Skeletal muscle cell (primary cell): ENCODE measurements at regions not wholly inside any gene's neighbourhood (a gene's known extent, or its start where the extent isn't known, plus 50 kb on each side); places are given as distances from the start of the nearest gene placed in this dataset.
"Not testable (repeated sequence)": the region's sequence is repeated elsewhere in the genome, so short reads cannot be mapped to it uniquely, and the experiment has no call there.

ENCODE experiments used
- DNase-seq: peaks from one replicate; pipeline ENCODE4 v3.0.0-alpha.2; 2010; ENCODE audit warnings: low read depth
- H3K4me3 ChIP-seq: 2 replicates; pipeline ENCODE4 v1.5.1; 2011; ENCODE audit warnings: low read depth, mild to moderate bottlenecking, control low read depth, low read length, moderate library complexity

DNA sequence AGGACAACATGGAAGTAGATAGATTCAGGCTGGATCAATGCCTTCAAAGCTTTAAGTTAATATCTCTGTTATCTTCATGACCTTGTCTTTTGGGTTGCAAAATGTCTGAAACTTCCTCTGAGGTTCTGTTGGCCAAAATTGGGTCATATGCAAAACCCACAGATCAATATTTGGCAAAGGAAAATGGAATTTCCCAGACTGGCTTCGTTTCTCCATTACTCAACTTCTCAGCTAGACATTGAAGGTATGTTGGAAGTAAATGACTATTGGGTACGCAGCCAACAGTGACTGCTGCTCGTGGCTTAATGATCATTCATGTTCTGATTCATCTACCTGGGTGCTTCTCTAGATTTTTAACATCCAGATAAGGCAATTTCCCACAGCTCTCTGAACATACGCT lies 675.4 kb upstream of the SGO1 start:
- no peak for DNase-seq

DNA sequence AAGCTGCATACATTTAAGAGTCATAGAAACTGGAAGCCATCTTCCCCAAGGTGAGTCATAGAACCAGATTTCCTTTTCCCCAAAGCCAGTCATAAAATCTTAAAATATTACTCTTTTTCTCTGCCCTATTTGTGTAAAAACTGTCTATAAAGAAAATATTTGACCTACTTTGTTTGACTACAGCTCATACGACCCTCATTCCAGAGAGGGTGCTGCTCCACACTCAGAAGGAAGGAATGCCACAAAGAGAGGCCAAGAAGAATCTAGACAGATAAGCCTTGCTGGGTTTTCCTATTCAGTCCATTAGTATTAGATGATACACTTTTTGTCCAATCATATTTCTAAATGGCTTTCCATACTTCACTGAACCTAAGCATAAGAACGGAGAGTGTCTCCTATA lies 671.6 kb upstream of the SGO1 start:
- peak; percentile 1 for DNase-seq
- no peak overlapping the region for H3K4me3 ChIP-seq

More for the DNA sequence above, 675.4 kb upstream of the SGO1 start:
- H3K4me3 ChIP-seq: no peak overlapping the region

DNA sequence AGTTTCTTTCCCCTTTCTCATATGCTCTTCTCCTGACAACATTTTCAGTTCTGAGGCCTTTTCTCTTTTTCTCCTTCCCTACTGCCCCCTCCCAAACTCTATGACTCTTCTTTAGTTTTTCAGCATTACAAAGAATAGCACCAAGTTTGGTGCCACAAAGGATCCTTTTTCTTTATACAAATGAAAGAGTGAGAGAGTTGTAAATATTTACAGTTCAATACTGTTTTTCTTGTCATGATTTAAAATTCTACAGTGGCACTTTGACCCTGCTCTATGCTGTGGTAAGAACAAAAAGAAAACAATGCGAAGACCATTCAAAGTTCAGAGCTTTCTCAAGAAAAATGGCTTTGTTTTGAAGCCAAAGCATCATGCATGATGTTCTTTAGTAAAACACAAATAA lies 667.9 kb upstream of the SGO1 start:
- no peak overlapping the region for H3K4me3 ChIP-seq
- DNase-seq: no peak

DNA sequence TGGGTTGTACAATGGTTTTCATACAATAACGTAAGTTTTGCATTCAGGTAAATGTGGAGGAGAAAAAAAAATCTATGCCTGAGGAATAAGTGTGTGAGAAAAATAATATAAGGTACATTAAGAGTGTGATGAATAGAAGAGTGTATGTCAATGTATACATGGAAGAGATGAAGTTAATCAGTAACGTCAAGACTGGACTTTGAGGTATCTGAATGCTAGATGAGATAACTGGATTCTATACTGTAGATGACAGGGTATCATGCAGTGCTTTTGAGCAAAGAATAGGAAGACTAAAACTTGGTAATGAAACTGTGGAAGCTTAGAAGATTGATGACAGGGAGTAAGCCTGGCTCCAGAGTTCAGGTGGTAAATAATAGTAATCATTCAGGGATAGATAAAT lies 666.7 kb upstream of the SGO1 start:
- no peak overlapping the region for H3K4me3 ChIP-seq
- DNase-seq: no peak

DNA sequence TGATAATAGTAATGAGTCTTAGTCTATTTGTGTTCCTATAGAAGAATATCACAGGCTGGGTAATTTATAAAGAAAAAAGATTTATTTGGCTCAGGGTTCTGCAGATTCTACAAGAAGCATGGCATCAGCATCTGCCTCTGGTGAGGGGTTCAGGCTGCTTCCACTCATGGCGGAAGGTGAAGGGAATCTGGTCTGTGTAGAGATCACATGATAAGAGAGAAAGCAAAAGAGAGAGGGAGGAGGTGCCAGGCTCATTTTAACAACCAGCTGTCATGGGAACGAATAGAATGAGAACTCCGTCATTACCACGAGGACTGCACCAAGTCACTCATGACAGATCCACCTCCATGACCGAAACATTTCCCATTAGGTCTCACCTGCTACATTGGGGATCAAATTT lies 664.0 kb upstream of the SGO1 start:
- DNase-seq: no peak
- H3K4me3 ChIP-seq: no peak overlapping the region

DNA sequence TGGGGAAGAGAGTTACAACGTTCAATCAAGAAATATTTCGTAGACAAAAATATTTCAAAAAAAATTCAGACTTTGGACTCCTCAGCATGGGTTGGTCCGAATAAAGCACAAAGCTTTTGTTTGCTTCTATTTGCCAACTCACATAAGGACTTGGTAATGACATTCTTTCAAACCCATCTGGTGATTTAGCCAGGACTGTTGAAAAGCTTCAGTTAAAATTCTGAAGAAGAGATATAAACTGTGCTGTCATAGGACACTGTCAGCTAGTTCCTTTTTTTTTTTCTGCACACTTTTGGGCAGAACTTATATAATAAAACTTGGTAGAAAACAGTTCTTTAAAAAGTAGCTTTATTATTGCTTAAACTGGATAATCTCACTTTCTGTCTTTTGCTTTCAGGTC lies 660.8 kb upstream of the SGO1 start:
- H3K4me3 ChIP-seq: no peak overlapping the region
- no peak for DNase-seq

DNA sequence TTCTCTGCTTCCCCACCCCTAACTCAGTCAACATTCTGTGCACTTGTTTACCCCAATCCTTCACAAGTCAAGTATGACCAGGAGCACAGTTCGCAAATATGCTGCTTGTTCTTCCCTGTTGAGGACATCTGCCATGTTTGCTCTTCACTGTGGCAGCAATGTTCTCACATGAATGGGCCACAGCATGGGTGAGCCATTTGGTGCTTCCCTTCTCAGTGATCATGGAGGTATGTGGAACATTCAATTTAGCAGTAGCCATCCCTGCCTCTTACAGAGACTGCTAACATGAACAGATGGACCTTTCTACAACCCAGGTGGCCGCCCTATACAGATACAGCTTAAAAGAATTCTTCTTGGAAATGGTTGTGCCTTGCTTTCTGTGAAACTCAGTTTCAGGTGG lies 660.1 kb upstream of the SGO1 start:
- no peak for DNase-seq
- H3K4me3 ChIP-seq: no peak overlapping the region

DNA sequence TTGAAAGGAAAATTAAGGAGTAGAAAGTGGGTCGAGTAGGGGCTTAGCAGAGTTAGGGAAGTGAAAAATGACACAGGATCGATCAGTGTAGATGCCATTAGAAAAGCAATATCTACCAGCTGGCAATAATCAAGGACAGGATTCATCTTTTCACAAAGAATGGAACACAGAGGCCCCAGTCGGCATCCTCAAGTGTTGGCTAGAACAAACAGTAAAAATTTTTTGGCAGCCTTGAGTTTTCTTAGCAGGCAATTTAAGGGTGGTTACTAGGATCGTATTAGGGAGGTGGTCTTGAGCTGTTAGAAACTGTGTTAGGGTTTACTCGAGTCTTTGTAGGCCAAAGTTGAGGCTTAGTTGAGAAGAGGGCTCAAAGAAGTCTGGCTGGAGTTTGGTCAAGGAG lies 658.8 kb upstream of the SGO1 start:
- DNase-seq: no peak
- H3K4me3 ChIP-seq: no peak overlapping the region

DNA sequence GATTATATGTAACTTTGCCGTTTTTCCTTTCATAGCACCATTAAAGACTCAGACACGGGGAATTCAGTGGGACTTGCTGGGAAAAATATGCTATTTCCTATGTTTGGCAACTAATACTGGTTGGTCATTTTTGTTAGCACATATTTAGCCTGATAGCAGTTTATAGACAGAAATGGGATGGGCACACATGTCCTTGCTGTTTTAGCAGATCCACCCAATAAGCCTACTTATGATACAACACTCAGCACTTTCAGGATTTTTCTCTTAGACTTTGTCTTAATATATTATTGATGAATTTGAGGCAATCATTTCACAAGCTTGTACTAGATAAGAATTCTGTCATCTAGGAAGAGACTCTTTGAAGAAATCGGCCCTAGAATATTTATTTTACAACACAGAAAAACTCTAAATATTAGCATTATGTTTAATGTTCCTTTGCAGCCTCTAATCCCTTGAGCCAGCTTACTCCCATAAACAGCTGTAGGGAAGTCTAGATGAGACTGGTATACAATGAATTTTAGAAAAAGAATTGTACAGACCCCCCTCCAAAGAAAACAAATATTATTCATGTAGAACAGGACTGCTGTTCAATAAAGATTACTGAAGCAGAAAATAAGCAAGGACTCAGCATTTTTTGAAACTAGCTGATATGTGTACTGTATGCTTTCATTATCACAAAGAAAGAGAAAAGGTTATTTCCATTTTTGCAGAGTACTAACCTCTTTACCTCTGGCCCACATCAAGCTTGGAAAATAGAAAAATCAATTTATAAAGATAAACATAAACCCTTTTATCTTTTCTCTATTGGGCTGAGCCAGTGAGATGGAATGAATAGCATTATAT lies 656.8 kb upstream of the SGO1 start:
- no peak for DNase-seq
- H3K4me3 ChIP-seq: no peak overlapping the region

DNA sequence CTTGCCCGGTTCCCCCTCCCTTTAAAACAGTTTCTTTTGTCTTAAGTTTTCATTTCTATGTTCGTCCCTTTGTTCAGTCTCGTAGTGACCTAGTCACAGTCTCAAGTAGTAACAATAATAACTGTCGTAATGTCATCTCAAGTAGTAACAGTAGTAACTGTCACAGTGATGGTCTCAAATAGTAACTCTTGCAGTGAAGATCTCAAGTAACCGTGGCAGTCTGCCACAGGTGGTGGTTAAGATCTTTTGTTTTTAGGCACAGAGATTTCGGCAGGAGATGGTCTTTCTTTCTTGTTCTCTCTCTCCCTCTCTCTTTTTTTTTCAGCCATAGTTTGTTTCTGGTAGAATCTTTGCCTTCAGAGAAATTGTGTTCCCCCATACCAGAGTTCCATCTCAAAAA lies 656.0 kb upstream of the SGO1 start:
- no peak overlapping the region for H3K4me3 ChIP-seq
- DNase-seq: no peak

DNA sequence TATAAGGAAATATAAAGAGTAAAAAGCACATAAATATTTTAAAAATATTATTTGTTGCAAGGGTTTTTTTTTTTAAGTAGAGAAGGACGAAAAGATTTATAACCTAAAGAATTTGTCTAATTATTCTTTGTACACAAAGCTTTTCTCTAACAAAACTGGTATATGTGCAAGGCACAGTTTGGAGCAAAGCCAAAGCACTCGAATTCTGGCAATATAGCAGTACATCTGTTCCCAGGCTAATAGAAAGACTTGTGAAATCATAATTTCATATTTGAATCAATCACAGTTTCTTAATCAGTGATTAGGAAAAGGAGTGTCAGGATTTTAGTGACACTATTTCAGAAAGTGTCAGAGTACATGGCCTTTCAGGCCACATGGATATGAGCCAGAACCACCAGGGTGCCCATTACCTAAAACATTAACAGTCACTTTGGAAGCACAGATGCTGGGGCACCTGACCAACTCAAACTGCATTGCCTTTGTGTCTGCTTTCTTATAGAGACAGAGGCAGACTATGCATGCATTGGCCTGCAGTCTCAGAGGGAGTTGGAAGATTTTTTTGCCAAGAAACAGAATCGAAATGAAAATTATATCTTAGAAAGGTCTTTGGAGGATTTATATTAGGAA lies 651.8 kb upstream of the SGO1 start:
- no peak for DNase-seq
- H3K4me3 ChIP-seq: no peak overlapping the region

DNA sequence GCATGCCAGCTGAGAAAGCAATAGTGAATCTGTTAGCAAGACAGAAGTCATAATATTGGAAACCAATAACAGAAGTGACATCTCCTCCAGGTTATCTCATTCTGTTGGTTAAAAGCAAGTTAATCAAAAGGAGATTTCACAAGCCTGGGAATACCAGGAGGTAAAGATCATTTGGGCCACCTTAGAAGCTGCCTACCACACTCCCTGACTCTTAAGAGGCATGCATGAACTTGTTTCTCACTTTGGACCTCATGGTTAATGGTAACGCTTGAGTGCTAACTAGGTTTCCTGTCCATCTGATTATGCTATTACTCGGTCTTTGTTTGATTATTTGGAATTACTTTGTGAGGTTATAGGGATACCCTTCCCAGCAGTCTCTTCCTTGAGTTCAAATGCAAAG lies 650.8 kb upstream of the SGO1 start:
- H3K4me3 ChIP-seq: no peak overlapping the region
- no peak for DNase-seq

DNA sequence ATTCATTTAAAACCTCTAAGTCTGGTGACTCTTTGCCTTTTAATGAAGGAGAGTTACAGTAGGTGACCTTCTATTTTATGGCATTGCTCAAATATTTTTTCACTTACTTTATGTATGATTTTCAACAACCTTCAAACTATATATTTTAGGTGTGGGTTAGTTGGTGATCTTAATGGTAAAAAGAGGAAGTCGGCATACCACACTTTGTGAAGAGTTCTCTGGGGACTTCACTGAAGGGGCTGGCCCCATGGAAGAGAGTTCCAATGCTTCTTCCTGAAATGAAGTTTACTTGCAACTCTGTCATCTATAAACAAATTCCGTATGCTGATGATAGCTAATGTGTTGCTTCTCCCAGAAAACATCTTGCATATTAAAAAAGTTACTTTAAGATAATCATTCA lies 647.0 kb upstream of the SGO1 start:
- H3K4me3 ChIP-seq: no peak overlapping the region
- no peak for DNase-seq

DNA sequence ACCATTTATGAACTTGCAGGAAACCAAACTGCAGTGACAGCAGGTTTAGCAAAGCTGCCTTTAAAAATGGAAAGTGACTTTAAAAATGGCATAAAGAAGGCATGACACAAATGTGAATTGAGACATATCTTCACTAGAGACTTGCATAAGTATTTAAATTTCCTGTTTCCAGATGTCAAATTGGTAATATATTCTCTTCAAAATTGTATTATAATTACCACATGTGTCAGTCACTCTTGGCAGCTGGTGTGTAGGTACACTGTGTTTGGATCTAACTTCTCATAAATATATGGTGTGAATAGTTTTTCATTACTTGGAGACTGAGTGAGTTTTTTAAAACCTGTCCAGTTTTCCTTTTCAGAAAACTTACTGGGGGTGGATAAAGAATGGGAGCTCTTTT lies 636.2 kb upstream of the SGO1 start:
- no peak overlapping the region for H3K4me3 ChIP-seq
- DNase-seq: no peak

DNA sequence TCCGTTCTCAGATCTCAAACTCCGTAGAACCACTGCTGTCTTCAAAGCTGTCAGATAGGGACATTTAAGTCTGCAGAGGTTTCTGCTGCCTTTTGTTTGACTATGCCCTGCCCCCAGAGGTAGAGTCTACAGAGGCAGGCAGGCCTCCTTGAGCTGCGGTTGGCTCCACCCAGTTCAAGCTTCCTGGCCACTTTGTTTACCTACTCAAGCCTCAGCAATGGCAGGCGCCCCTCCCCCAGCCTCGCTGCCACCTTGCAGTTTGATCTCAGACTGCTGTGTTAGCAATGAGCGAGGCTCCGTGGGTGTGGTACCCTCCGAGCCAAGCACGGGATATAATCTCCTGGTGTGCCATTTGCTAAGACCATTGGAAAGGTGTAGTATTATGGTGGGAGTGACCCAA lies 634.9 kb upstream of the SGO1 start:
- not testable (repeated sequence) for H3K4me3 ChIP-seq, DNase-seq

DNA sequence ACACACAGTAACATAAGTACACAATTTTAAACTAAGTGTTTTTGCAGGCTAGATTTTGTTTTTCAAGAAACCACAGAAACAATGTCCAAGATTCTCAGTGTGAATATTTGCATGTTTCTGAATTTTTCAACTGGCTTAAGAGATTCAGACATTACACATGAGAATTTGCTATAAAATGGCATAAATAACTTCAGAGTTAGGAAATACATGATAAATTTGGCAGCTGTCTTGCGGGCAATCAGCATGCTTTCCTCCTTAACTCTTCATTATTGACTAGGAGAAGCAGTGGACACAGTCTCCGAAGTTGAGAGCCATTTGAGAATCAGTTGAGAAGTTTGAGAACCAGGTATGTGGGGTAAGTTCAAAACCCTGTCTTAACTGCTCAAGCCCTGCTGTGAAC lies 625.6 kb upstream of the SGO1 start:
- DNase-seq: no peak
- H3K4me3 ChIP-seq: no peak overlapping the region

DNA sequence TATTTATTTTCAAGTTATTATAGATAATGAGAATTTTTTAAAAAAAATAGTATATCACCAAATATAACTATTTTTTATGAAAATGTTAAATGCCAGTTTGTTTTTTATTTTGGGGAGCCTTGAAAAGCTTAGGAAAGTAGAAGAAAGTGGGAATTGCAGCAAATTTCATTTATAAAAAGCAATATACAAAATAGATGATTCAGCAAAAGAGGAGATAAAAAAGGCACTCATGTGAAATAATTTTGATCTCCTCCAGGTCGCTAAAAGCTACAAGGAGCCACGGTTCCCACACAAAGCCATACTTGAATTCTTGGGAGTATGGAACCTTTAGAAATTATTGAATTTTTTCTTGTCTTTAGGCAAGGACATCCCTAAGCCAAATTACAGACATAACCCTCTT lies 625.0 kb upstream of the SGO1 start:
- no peak for DNase-seq
- no peak overlapping the region for H3K4me3 ChIP-seq

DNA sequence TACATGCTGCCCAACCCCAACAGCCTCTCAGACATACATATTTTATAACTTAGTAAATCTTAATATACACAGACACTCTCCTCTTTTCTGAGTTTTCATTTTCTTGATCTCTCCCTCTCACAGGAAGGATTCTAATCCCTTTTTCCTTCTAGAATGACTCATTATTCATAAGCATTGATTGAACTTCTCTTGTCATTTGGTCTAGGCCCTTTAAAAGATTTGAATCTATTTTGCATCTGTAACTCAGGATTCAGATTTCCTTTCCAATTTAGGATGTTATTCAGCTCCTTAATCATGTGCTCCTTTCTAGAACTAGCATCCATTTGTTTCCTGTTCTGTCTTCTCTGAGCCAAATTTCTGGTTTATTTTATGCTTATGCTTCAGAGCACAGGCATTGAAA lies 624.5 kb upstream of the SGO1 start:
- DNase-seq: no peak
- no peak overlapping the region for H3K4me3 ChIP-seq

DNA sequence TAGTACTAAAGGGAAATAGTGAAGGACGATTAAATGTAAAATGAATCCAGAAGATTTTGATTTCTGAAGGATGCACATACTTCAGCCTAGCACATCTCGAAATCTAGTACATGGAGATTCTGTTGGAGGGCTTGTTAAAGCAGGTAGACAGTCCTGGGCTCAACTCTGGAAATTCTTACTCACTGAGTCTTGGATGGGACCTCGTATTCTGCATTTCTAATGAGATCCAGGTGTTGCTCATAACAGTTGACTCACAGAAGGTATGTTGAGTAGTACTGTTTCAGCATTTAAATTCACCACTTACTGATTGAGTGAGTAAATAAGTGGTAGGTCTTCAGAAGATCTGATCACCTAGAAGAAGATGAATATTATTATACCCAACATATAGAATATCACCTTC lies 623.4 kb upstream of the SGO1 start:
- no peak for DNase-seq
- H3K4me3 ChIP-seq: no peak overlapping the region

DNA sequence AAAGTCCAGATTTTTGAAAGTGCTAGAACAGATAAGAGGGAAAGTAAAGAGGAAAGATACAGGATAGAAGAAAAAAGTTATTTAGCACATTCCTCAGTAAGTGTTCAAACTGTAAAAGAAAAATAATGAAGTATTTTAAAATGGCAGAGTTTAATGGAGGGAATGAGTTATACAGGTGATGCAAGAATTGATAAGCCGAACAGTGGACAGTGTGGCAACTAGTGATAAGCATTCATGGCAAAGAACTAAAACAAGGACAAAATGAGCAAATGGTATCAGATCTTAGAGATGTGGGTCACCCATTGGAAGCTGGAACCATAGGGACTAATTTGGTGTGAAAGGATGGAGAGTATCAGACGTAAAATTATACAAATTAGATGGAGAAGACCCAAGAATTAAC lies 622.9 kb upstream of the SGO1 start:
- no peak for DNase-seq
- no peak overlapping the region for H3K4me3 ChIP-seq

DNA sequence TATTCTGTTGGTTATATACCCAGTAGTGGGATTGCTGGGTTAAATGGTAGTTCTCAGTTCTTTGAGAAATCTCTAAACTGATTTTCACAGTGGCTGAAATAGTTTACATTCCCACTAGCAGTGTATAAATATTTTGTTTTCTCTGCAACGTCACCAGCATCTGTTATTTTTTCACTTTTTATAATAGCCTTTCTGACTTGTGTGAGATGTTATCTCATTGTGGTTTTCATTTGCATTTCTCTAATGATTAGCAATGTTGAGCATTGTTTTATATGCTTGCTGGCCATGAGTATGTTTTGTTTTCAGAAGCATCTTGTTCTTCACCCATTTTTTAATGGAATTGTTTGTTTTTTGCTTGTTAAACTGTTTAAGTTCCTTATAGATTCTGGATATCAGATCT lies 612.7 kb upstream of the SGO1 start:
- DNase-seq: no peak

More for the DNA sequence above, 612.7 kb upstream of the SGO1 start:
- H3K4me3 ChIP-seq: no peak overlapping the region
